22Rv1 (cell line): ENCODE measurements at regions not wholly inside any gene's neighbourhood (a gene's known extent, or its start where the extent isn't known, plus 50 kb on each side); places are given as distances from the start of the nearest gene placed in this dataset.
A peak's percentile ranks its signal among the peaks of the same experiment; 100 is the strongest.

Experiments used
- H3K27ac ChIP-seq: fragments of 450-650 bp; 2 replicates; pipeline ENCODE4 v1.5.1; 2017
- ZFX ChIP-seq: fragments of 450-650 bp; IDR thresholded peaks from 2 replicates; pipeline ENCODE4 v1.6.1; 2017; ENCODE audit warnings: antibody characterized with exemption, borderline replicate concordance
- TF ChIP-seq, protein P1 (sequence below): fragments of 450-650 bp; IDR thresholded peaks from 2 replicates; pipeline ENCODE4 v1.5.1; 2017; ENCODE audit warnings: mild to moderate bottlenecking

DNA sequence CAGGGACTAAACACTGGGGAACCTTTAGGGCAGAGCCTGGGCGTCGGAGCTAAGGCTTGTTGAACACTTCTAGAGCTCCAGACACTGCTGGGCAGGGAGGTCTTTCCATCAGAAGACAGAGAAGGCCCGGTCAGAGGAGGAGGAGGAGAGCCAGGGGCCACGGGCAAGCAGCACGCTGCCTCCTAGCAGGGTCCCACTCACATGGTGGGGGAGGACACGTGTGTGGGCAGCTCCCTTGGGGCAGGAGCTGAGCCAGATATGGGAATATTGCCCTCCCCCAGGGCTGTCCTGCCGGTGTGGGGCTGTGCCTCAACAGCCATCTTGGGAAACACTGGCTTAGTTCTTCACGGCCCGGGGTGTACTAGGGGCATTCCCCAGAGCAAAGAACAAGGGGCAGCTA lies 89.6 kb upstream of the TLE3 start:
- no peak for TF ChIP-seq ZFX
- TF ChIP-seq, protein P1, sequence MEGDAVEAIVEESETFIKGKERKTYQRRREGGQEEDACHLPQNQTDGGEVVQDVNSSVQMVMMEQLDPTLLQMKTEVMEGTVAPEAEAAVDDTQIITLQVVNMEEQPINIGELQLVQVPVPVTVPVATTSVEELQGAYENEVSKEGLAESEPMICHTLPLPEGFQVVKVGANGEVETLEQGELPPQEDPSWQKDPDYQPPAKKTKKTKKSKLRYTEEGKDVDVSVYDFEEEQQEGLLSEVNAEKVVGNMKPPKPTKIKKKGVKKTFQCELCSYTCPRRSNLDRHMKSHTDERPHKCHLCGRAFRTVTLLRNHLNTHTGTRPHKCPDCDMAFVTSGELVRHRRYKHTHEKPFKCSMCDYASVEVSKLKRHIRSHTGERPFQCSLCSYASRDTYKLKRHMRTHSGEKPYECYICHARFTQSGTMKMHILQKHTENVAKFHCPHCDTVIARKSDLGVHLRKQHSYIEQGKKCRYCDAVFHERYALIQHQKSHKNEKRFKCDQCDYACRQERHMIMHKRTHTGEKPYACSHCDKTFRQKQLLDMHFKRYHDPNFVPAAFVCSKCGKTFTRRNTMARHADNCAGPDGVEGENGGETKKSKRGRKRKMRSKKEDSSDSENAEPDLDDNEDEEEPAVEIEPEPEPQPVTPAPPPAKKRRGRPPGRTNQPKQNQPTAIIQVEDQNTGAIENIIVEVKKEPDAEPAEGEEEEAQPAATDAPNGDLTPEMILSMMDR, result no peak
- no peak overlapping the region for H3K27ac ChIP-seq

DNA sequence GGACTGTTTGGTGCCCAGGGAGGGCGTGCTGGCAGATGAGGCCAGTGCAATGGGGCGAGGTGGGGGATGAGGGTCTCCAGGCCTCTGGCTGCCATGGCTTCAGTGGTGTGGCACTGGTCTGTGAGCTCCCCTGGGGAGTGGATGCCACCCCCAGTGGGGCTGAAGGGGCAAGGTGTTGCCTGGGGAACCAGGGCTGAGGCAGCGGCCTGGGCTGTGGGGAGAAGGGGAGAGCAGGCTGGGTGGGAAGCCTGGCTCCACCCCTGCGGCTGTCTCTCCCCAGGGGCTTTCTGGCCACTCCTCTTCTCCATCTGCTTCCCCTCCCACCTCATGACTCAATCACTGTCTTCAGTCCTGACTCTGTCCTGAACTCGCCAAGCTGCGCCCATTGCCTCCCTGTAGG lies 88.4 kb upstream of the TLE3 start:
- H3K27ac ChIP-seq, result no peak overlapping the region
- TF ChIP-seq, protein P1, result no peak
- no peak for TF ChIP-seq ZFX

DNA sequence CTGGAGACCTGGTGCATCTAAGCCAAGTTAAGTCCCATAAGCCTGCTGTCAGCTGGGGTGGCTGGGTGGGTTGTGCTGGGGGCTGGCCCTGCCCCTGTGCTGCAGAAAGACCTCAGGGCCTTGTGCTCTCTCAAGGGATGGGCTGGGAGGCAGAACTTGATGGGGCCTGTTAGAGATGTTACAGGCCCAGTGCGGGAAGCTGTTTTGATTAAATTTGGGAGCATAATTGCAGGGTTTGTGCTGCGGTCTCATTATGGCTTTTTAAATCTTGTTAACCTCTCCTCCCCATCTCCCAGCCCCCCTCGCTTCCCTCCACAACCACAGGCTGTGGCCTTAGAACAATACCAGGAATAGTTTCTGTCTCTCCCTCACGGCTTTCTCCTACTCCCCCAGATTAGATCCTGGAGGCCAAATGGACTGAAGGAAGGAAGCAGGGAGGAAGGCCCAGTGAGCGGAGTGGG lies 87.6 kb upstream of the TLE3 start:
- TF ChIP-seq ZFX, result no peak
- TF ChIP-seq, protein P1, result no peak
- H3K27ac ChIP-seq, result no peak overlapping the region

DNA sequence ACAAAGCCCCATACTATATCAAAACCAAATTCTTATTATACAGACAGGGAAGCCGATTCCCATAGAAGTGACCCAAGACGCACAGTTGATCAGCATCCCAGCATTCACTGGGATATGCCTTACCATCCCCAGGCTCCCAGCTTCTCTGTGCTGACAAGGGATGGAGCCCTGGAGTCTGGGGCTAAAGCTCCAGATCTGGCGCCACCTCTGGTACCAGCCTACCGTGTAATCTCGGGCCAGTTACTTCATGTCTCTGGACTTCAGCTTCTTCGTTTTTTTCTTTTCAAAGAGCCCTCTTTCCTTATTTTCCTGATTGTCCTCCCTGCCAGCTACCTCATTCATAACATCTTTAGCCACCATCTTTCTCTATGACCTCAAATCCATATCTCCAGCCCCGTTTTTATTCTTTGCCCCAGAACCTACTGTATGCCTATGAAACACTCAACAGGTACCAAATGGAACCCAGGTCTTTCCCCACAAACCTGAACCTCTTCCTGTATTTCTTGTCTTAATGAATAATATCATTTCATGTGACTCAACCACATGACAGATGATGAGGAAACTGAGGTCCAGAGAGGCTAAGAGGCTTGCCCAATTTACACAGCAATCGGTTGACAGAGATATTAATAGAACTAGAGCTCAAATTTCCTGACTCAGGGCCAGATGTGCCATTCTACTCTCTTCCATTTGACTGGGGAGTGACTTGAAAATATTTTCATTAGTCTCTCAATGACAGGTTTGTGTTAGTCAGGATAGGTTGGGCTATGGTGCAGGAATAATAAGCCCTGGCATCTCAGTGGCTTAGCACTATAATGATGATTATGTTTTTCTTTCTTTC lies 85.4 kb upstream of the TLE3 start:
- no peak for TF ChIP-seq ZFX
- TF ChIP-seq, protein P1, result peak; percentile 26; the same call in 1 of the 2 replicates
- H3K27ac ChIP-seq, result no peak overlapping the region

DNA sequence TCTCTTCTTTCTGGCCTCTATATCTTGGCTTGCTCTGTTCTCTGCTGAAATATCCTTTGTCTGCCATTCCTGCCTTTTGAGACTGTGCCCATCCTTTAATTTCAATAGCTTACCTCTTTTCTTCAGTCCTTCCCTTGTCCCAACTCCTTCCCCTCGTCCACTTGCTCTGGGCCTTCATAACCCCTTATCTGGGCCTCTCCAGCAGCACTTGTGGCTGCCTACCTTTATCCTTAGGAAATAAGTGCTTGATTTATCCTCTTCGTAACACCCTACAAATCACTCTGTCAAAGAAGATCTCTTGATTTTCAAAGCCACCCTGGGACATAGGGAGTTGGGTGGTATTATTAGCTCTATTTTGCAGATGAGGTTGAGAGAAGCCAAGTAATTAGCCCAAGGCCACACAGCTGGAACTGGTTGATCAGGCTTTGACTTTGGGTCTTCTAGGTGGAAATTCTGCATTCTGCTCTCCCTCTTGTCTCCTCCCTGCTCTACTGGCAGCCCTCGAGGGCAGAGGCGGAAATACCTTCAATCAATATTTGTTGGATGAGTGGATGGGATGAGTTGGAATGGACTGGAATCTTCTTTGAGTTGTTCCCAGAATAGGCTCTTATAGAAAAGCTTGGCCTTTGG lies 84.0 kb upstream of the TLE3 start:
- H3K27ac ChIP-seq, result no peak overlapping the region
- no peak for TF ChIP-seq ZFX
- TF ChIP-seq, protein P1, result no peak

DNA sequence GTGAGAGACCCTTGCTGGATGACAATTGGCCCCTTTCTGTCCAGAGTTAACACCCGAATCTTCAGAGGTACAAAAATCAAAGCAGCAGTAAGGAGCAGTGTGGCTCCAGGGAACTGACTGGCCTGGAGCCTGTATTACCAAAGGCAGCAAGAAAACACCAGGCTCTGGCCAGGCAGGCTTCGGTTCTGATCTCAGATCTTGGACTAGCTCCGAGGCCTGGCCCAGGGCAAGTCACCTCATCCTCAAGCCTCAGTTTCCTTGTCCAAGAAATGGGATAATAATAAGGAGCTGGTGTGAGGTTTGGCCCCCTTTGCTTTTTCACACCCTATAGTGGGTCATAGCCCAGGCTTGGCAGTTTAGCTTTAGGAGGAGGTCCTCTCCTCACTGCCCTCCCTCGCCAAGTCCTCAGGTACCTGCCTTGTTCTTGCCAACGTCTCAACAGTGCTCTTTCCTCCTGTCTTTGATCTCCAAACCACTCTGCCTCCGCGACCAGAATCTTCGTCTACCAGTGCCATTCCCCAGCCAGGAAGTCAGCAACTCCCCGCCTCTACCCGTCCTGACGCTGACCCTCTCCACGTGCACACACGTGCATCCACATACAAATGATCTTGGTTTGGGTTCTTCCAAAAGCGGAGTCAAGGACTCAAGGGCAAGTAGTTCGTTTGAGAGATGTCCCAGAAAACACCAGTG lies 82.6 kb upstream of the TLE3 start:
- TF ChIP-seq ZFX, result no peak
- TF ChIP-seq, protein P1, result no peak
- no peak overlapping the region for H3K27ac ChIP-seq
